Tibial nerve (tissue), 4 donors: ENCODE measurements at regions not wholly inside any gene's neighbourhood (a gene's known extent, or its start where the extent isn't known, plus 50 kb on each side); places are given as distances from the start of the nearest gene placed in this dataset.

Experiments used
- EP300 ChIP-seq, 2 donors: sonication (generic); formaldehyde crosslinking; IDR thresholded peaks; one replicate each; pipeline ENCODE4 v1.6.1; 2017; ENCODE audit warnings: antibody characterized with exemption in 2 of 2, mild to moderate bottlenecking in 1 of 2
- TF ChIP-seq, protein P1 (sequence below), 5 experiments: fragments of 200-600 bp in 3 of 5; fragments of 450-650 bp in 2 of 5; sonication (generic) in 3 of 5; IDR thresholded peaks; one replicate each; pipeline ENCODE4 v1.5.1; 2016 to 2019; ENCODE audit warnings: antibody characterized with exemption in 5 of 5, mild to moderate bottlenecking in 3 of 5, moderate library complexity in 2 of 5

DNA sequence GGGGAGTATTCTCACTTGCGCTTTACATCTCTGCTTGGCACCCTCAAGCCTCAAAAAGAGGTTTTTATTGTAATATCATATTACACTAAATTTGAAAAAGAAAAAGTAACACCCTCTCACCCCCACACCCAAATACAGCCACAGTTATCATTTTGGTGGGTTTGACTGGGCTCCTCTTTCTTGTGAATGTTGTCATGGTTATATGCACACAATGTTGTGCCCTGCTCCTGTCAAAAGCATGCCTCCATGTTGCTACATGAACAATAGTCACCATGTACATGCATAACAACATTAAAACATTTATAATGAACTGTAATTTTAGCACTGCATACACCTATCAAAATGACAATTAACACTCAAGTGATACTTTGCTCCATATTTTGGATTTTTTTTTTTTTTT, 100.2 kb downstream of the BCL2L11 start:
- TF ChIP-seq, protein P1, sequence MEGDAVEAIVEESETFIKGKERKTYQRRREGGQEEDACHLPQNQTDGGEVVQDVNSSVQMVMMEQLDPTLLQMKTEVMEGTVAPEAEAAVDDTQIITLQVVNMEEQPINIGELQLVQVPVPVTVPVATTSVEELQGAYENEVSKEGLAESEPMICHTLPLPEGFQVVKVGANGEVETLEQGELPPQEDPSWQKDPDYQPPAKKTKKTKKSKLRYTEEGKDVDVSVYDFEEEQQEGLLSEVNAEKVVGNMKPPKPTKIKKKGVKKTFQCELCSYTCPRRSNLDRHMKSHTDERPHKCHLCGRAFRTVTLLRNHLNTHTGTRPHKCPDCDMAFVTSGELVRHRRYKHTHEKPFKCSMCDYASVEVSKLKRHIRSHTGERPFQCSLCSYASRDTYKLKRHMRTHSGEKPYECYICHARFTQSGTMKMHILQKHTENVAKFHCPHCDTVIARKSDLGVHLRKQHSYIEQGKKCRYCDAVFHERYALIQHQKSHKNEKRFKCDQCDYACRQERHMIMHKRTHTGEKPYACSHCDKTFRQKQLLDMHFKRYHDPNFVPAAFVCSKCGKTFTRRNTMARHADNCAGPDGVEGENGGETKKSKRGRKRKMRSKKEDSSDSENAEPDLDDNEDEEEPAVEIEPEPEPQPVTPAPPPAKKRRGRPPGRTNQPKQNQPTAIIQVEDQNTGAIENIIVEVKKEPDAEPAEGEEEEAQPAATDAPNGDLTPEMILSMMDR (IDR thresholded peaks at IDR 0.05) = no peak
- TF ChIP-seq EP300 (IDR thresholded peaks at IDR 0.05) = no peak
